IMR-90 (cell line): ENCODE measurements at regions not wholly inside any gene's neighbourhood (a gene's known extent, or its start where the extent isn't known, plus 50 kb on each side); places are given as distances from the start of the nearest gene placed in this dataset.

ENCODE experiments used
- BHLHE40 ChIP-seq: fragments of 150-350 bp; IDR thresholded peaks from 2 replicates; pipeline ENCODE4 v1.6.1; 2016; ENCODE audit warnings: mild to moderate bottlenecking, low read depth, low read length
- MAZ ChIP-seq: IDR thresholded peaks from 2 replicates; pipeline ENCODE4 v1.6.1; 2012; ENCODE audit warnings: low read depth, mild to moderate bottlenecking, low read length, improper control_type of control experiment, moderate library complexity, borderline replicate concordance
- NFE2L2 ChIP-seq: fragments of 150-350 bp; IDR thresholded peaks from 2 replicates; pipeline ENCODE4 v1.6.1; 2016; ENCODE audit warnings: low read depth, mild to moderate bottlenecking, low read length
- POLR2A ChIP-seq: IDR thresholded peaks from 2 replicates; pipeline ENCODE4 v1.6.1; 2012; ENCODE audit warnings: mild to moderate bottlenecking, low read depth, low read length
- RAD21 ChIP-seq: IDR thresholded peaks from 2 replicates; pipeline ENCODE4 v1.6.1; 2012; ENCODE audit warnings: low read length, improper control_type of control experiment
- RFX5 ChIP-seq: IDR thresholded peaks from 2 replicates; pipeline ENCODE4 v1.8.0; 2012; ENCODE audit warnings: low read depth, mild to moderate bottlenecking, low read length, moderate library complexity
- SMC3 ChIP-seq: fragments of 150-350 bp; IDR thresholded peaks from 2 replicates; pipeline ENCODE4 v1.6.1; 2016; ENCODE audit warnings: low read depth, mild to moderate bottlenecking, antibody characterized with exemption, low read length, moderate library complexity
- USF2 ChIP-seq: fragments of 150-350 bp; IDR thresholded peaks from 2 replicates; pipeline ENCODE4 v1.6.1; 2017; ENCODE audit warnings: mild to moderate bottlenecking, antibody characterized with exemption, low read length, low read depth
- TF ChIP-seq, protein P1 (sequence below): conservative IDR thresholded peaks from 2 replicates; pipeline ENCODE4 v1.5.1; 2012; ENCODE audit warnings: mild to moderate bottlenecking, low read depth, low read length, improper control_type of control experiment

- TF ChIP-seq RAD21 (no peak), BHLHE40 (no peak), SMC3 (no peak), POLR2A (no peak), NFE2L2 (no peak), RFX5 (no peak), MAZ (no peak), USF2 (no peak)
- TF ChIP-seq, protein P1, sequence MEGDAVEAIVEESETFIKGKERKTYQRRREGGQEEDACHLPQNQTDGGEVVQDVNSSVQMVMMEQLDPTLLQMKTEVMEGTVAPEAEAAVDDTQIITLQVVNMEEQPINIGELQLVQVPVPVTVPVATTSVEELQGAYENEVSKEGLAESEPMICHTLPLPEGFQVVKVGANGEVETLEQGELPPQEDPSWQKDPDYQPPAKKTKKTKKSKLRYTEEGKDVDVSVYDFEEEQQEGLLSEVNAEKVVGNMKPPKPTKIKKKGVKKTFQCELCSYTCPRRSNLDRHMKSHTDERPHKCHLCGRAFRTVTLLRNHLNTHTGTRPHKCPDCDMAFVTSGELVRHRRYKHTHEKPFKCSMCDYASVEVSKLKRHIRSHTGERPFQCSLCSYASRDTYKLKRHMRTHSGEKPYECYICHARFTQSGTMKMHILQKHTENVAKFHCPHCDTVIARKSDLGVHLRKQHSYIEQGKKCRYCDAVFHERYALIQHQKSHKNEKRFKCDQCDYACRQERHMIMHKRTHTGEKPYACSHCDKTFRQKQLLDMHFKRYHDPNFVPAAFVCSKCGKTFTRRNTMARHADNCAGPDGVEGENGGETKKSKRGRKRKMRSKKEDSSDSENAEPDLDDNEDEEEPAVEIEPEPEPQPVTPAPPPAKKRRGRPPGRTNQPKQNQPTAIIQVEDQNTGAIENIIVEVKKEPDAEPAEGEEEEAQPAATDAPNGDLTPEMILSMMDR = no peak
These were observed 607.5 kb upstream of the DPPA4 start for GRCh38 chr3:109944836-109945235.
